ENCODE measurements at regions not wholly inside any gene's neighbourhood (a gene's known extent, or its start where the extent isn't known, plus 50 kb on each side); places are given as distances from the start of the nearest gene placed in this dataset.

- no TSS peak for BruUV-seq (replicated peaks)
- H4K20me1 ChIP-seq (ENCODE audit: low read length): no peaks in the 10 kb centered on the region
- H3K79me2 ChIP-seq (ENCODE audit: low read length): no peaks in the 10 kb centered on the region
- H3K4me3 ChIP-seq (ENCODE audit: low read length): no peak overlapping the region
- POLR2A ChIA-PET (ENCODE audit: unreplicated experiment): no interaction called here
- no peaks in the 10 kb centered on the region for H3K36me3 ChIP-seq (ENCODE audit: low read depth, low read length)
- H3K27ac ChIP-seq (ENCODE audit: low read length): no peak overlapping the region
- no peak overlapping the region for H2AFZ ChIP-seq (ENCODE audit: low read length)
- no peaks in the 10 kb centered on the region for H3K9me3 ChIP-seq (ENCODE audit: low read length)
- intact Hi-C loops (cut with micrococcal nuclease): no loop called here
- TF ChIP-seq EZH2phosphoT487 (IDR thresholded peaks at IDR 0.05; ENCODE audit: borderline replicate concordance, low read length) (no peak), CTCF (conservative IDR thresholded peaks at IDR 0.05; ENCODE audit: low read depth, low read length) (no peak), EZH2 (IDR thresholded peaks at IDR 0.05; ENCODE audit: low read length, unreplicated experiment) (no peak)
- H3K9me2 ChIP-seq (replicated peaks; ENCODE audit: low read length): no peaks in the 10 kb centered on the region
- no peaks in the 10 kb centered on the region for H3F3A ChIP-seq (ENCODE audit: low read length, unreplicated experiment)
- no peak overlapping the region for H3K9ac ChIP-seq (ENCODE audit: low read length)
- CTCF ChIA-PET: no interaction called here
- ATAC-seq (no peak), DNase-seq (no peak)
- H3K4me2 ChIP-seq (ENCODE audit: low read length): no peak overlapping the region
- H3K4me1 ChIP-seq (ENCODE audit: insufficient read depth, low read length): no peaks in the 10 kb centered on the region
- no peaks in the 10 kb centered on the region for H3K27me3 ChIP-seq (ENCODE audit: low read length)
Observed at GRCh38 chr16:51034481-51035109, 116.5 kb downstream of the SALL1 start.

GRCh38 chr16:51031598-51031997, 119.5 kb downstream of the SALL1 start:
- Histone ChIP-seq H3K9me3 (ENCODE audit: low read length) (no peaks in the 10 kb centered on the region), H3K36me3 (ENCODE audit: low read depth, low read length) (no peaks in the 10 kb centered on the region), H3K9ac (ENCODE audit: low read length) (no peak overlapping the region), H3F3A (ENCODE audit: low read length, unreplicated experiment) (no peaks in the 10 kb centered on the region), H3K4me1 (ENCODE audit: insufficient read depth, low read length) (no peaks in the 10 kb centered on the region), H3K4me3 (ENCODE audit: low read length) (no peak overlapping the region), H3K79me2 (ENCODE audit: low read length) (no peaks in the 10 kb centered on the region), H3K27me3 (ENCODE audit: low read length) (no peaks in the 10 kb centered on the region), H3K9me2 (replicated peaks; ENCODE audit: low read length) (no peaks in the 10 kb centered on the region), H3K4me2 (ENCODE audit: low read length) (no peak overlapping the region), H2AFZ (ENCODE audit: low read length) (no peak overlapping the region), H4K20me1 (ENCODE audit: low read length) (no peaks in the 10 kb centered on the region), H3K27ac (ENCODE audit: low read length) (no peak overlapping the region)
- DNase-seq (no peak), ATAC-seq (no peak)
- intact Hi-C loops (cut with micrococcal nuclease): no loop called here
- ChIA-PET POLR2A (ENCODE audit: unreplicated experiment) (no interaction called here), CTCF (no interaction called here)
- no TSS peak for BruUV-seq (replicated peaks)
- no peak for TF ChIP-seq EZH2phosphoT487 (IDR thresholded peaks at IDR 0.05; ENCODE audit: borderline replicate concordance, low read length)
- no peak for TF ChIP-seq EZH2 (IDR thresholded peaks at IDR 0.05; ENCODE audit: low read length, unreplicated experiment)
- no peak for TF ChIP-seq CTCF (conservative IDR thresholded peaks at IDR 0.05; ENCODE audit: low read depth, low read length)

- no peak for DNase-seq
- H3K27ac ChIP-seq (ENCODE audit: low read length): no peak overlapping the region
- no peaks in the 10 kb centered on the region for H3K27me3 ChIP-seq (ENCODE audit: low read length)
- no peaks in the 10 kb centered on the region for H3K4me1 ChIP-seq (ENCODE audit: insufficient read depth, low read length)
- H3F3A ChIP-seq (ENCODE audit: low read length, unreplicated experiment): no peaks in the 10 kb centered on the region
- no peaks in the 10 kb centered on the region for H4K20me1 ChIP-seq (ENCODE audit: low read length)
- intact Hi-C loops (cut with micrococcal nuclease): no loop called here
- no peak for TF ChIP-seq CTCF (conservative IDR thresholded peaks at IDR 0.05; ENCODE audit: low read depth, low read length)
- no peak for TF ChIP-seq EZH2phosphoT487 (IDR thresholded peaks at IDR 0.05; ENCODE audit: borderline replicate concordance, low read length)
- TF ChIP-seq EZH2 (IDR thresholded peaks at IDR 0.05; ENCODE audit: low read length, unreplicated experiment): no peak
- H3K4me2 ChIP-seq (ENCODE audit: low read length): no peak overlapping the region
- H3K4me3 ChIP-seq (ENCODE audit: low read length): no peak overlapping the region
- no TSS peak for BruUV-seq (replicated peaks)
- H2AFZ ChIP-seq (ENCODE audit: low read length): no peak overlapping the region
- H3K9me2 ChIP-seq (replicated peaks; ENCODE audit: low read length): no peaks in the 10 kb centered on the region
- no peaks in the 10 kb centered on the region for H3K36me3 ChIP-seq (ENCODE audit: low read depth, low read length)
- H3K9me3 ChIP-seq (ENCODE audit: low read length): no peaks in the 10 kb centered on the region
- CTCF ChIA-PET: no interaction called here
- no peak for ATAC-seq
- POLR2A ChIA-PET (ENCODE audit: unreplicated experiment): no interaction called here
- no peaks in the 10 kb centered on the region for H3K79me2 ChIP-seq (ENCODE audit: low read length)
- H3K9ac ChIP-seq (ENCODE audit: low read length): no peak overlapping the region
Observed at GRCh38 chr16:51030516-51030915, 120.6 kb downstream of the SALL1 start.

All from PC-3 (cell line).